HG03342 (cell line): ENCODE measurements at regions not wholly inside any gene's neighbourhood (a gene's known extent, or its start where the extent isn't known, plus 50 kb on each side); places are given as distances from the start of the nearest gene placed in this dataset.

Experiments
- ATAC-seq: cut with Tn5 transposase; IDR thresholded peaks from one replicate; pipeline ENCODE4 v1.9.1; 2021; ENCODE audit warnings: mild to moderate bottlenecking, moderate library complexity; ENCODE audit not compliant: unreplicated experiment

GRCh38 chr1:5396593-5396992 is 595.6 kb downstream of the NPHP4 start:
- ATAC-seq, result no peak

DNA sequence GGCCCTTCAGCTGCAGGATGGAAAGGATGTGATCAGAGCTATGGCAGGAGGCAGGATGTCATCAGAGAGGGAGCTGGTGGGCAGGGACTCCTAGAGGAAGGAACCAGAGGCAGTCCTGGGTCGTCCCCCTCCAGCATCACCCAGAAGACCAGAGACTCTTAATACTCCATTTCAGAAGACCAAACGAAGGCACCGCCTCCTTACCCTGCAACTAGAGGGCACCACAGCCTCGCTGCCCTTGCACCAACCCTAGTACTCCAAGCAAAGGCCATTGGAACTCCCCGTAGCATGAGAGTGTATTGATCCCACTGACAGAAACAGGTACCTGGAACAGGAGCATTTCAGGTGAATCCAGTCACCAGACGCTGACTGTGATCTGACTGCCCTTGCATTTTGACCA is 598.1 kb downstream of the NPHP4 start:
- no peak for ATAC-seq

GRCh38 chr1:5393603-5394002 is 598.6 kb downstream of the NPHP4 start:
- no peak for ATAC-seq

DNA sequence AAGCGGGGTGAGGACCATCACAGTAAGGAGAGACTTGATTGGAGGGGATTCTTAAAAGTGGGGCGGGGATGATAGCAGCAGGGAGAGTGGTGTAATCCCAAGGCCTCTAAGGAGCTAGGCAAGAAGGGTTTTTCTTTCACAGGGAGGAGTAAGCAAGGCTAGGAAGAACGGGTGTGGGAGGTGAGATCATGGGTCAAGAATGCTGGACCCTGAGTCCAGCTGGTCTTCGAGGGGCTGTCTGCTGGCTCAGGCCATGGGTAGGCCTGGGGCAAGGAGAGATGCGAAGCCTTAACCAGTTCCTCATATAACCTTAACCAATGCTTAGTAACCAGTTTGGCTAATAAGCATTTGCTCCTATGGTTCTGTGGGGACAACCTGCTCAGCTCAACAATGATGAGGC is 599.1 kb downstream of the NPHP4 start:
- no peak for ATAC-seq

DNA sequence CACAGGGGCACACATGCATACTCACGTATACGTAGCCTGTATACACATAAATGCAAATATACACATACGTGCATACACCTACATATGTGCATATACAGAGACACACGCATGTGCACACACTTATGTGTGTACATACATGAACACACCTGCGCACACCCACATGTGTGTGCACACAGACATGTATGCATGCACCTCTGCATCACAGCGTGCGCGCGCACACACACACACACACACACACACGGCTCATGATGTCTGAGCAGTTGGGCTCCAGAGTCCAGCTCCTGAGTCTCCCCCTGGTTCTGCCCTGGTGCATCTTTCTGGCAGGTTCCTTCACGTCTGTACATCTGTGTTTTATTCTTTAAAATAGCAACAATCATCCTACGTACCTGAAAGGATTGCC is 600.5 kb downstream of the NPHP4 start:
- no peak for ATAC-seq

GRCh38 chr1:5390504-5390903 is 601.7 kb downstream of the NPHP4 start:
- no peak for ATAC-seq

GRCh38 chr1:5389101-5389885 is 602.9 kb downstream of the NPHP4 start:
- ATAC-seq, result no peak

DNA sequence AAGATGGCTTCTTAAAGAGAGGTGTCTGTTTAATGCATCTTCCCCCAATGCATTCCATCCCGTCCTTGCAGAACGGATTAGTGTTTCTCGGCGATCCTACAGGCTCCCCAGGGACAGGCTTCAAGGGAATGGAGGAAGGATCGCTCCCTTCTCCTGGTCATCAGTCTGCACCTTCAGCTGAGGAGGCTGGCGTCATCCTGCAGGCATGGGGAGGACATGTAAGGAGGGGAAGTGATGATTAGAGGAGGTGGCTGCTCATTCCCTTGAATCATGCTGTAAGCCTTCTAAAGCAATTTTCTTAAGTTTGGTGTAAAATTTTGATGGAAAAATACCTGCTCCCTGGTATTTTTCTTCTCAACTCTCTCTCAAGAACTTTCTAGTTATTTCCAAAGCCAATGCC is 603.6 kb downstream of the NPHP4 start:
- no peak for ATAC-seq

DNA sequence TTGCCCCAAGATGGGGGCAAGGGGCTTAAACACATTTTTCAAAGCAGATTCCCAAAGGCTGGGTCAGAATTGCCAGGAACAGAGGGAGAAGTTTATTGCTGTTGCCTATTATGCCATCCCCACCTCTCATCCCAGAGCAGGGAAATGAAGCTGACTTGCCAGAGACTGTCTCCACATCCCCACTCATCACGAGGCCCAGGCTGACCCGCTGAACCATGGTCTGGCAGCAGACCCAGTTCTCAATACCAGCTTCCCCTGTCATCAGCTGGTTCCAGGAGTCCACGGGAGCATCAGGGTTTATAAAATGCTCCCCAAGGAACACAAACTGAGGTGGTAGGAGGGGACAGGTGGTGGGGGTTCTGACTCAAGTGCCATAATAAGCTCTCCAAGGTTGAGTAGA is 605.9 kb downstream of the NPHP4 start:
- ATAC-seq, result no peak

DNA sequence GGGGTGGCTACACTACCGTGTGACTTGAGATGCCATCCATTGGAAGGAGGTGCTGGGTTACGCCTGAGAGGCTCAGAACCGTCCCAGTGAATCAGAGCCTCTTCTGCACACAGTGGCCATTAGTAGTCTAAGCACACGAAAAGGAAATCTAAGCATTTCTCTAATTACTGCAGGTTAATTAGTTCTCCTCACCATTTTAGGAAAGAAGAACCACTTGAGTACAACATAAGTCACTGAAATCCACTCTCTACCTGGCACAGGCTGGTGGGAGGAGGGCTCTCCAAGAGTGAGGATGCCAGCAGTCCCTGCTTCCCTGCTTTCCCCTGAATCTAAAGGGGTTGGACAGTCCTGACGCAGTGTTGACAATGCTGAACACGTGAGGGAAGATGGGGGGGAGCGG is 606.3 kb downstream of the NPHP4 start:
- ATAC-seq, result no peak

DNA sequence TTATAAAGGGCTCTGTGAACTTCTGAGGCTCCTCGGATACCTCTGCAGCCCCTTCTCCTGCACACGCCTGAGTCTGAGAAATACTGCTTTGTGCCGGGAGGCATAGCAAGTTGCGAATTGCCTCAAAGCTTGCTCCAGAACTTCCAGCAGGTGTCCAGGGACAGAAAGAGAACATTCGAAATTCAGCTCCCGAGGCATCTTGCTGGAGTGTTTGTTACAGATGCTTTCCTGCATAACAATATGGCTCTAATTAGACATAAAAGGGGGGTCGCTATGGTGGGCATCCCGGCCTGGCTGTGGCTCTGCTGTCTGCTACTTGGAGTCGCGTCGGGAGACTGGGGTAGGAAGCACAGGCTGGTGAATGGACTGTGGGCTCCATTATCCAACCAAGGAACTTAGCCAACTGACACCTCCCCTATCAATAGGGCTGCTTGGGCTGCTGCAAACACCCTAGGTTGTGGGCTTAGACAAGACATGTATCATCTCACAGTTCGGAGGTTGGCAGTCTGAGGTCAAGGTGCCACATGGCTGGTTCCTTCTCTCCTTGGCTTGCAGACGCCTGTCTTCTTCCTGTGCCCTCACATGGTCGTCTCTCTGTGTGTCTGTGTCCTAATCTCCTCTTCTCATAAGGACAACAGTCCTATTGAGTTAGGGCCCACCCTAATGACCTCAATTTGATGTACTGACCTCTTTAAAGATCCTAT is 607.0 kb downstream of the NPHP4 start:
- no peak for ATAC-seq

DNA sequence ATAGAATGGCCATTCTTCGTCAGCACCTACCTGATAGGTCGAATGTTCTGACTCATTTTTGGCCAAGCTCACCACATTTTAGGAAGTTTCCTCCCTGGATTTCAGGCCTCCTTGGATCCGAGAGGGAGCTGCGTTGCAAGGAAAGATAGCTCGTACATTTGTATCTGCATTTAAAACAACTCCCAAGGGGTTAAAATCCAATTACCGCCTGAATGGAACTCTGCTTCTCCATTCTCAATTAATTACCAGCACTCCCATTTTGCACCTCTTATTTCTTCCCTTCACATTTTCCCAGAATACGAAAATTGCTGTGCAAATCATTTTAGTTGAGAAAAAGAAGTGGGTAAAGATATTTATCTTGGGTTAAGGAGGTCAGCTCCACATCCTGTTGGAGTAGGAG is 610.7 kb downstream of the NPHP4 start:
- no peak for ATAC-seq

GRCh38 chr1:5379176-5379759 is 613.0 kb downstream of the NPHP4 start:
- no peak for ATAC-seq

DNA sequence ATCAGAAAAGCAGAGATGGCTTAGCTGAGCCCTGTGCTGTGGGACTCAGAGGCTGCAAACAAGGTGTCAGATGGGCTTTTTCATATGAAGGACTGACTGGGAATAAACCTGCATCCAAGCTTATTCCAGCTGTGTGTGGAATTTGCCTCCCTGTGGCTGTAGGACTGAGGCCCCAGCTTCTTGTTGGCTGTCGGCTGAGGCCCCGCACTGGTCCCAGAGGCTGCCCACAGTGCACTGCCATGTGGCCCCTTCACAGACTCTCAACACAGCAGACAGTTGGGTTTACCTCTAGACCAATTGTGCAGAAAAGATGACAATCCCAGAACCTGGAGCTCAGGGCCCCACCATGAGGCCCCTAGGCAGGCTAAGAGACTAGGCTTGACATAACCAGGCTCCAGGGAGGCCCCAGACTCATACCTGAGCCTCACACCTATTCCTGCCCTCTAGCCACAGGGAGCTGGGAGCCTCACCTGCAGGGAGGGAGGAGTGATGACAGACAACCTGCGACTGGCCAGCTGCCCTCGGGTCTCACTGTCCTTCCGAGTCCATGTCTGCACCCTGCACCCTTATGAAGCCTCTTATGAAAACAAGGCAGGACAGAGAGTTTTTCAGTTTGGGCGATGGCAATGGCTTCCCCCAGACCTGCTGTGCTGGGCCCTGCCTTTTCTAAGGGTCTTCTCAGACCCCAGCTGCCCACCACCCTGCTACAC is 615.5 kb downstream of the NPHP4 start:
- no peak for ATAC-seq

DNA sequence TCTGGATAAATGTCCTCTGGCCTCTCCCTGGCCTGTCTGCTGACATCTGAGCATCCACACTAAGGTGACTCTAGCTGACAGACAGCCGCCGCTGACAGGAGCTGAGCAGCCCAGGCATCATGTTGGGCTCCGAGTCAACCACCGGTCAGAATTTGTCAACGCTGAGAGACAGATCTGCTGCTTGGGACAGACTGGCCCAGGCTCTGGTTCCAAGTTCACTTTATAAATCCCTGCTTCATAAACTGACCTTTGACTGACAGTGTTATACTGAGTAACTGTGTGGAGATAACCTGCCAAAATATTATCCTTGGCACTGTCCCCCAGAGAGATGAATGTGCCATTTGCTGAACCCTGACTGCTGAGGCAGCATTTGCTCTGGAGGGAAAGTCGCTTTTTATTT is 616.7 kb downstream of the NPHP4 start:
- ATAC-seq, result no peak

DNA sequence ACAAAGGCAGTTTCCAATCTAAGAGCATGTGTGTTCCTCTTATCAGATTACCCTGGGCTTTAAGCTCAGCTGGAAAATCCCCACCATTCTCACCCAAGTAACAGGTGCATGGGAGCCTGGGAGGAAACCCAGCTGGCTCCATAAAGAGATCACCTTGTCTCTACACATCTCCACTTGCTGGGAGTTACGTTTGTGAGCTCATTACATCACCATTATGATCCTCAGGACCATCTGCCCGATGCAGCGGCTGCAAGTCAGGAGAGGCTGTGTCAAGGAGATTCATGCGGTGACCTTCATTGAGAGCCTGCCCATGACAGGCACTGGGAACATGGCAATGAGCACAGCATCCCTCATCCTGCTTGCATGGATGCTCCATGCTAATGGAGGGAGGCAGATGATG is 618.0 kb downstream of the NPHP4 start:
- no peak for ATAC-seq

DNA sequence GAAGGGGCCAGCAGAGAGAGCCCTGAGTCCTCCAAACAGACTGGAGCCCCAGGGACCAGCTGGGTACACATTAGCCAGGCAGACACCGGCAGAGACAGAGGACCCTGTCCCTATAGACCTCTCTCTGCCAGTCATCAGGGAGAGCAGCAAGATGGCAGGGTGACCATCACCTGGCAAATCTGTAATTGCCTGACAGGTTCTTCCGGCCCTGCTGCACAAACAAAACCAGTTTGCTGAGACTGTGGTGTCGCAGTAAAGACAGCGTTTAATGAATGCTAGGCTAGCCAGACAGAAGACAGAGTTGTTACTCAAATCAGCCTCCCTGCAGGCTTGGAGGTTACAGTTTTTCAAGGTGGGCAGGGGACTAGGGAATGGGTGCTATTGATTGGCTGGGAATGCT is 618.9 kb downstream of the NPHP4 start:
- no peak for ATAC-seq

GRCh38 chr1:5371270-5371669 is 621.0 kb downstream of the NPHP4 start:
- no peak for ATAC-seq

GRCh38 chr1:5370311-5370710 is 621.9 kb downstream of the NPHP4 start:
- no peak for ATAC-seq

DNA sequence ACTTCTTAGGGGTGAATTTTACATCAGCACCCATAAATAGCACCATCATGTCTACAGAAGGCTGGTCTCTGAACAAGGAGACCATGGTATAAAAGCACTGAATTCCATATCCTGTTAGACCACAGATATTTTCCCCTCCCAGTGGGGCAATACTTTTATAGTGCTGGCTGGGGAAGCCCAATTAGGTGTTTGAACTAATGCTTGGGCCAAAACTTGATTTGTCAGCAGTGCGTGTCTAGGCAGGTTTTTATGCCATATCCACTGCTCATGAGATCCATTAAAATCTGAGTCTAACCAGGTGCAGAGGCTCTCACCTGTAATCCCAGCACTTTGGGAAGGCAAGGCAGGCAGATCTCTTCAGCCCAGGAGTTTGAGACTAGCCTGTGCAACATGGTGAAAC is 623.0 kb downstream of the NPHP4 start:
- ATAC-seq, result no peak

DNA sequence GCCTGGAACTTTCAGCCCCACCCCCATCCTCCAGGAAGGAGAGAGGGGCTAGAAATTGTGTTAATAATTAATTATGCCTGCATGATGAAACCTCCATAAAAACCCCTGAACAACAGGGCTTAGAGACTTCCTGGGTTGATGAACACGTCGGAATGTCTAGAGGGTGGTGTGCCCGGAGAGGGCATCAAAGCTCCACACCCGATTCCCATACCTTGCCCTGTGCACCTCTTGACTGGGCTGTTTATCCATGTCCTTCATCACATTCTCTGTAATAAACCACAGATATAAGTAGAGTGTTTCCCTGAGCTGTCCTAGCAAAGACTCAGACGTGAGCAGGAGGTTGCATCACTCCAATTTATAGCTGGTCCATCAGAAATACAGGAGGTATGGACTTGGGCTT is 624.0 kb downstream of the NPHP4 start:
- no peak for ATAC-seq

- ATAC-seq, result no peak
Measured at GRCh38 chr1:5367306-5367705, 624.9 kb downstream of the NPHP4 start.
